Brain microvascular endothelial cell (primary cell): ENCODE measurements at regions not wholly inside any gene's neighbourhood (a gene's known extent, or its start where the extent isn't known, plus 50 kb on each side); places are given as distances from the start of the nearest gene placed in this dataset.
"Not testable (repeated sequence)": the region's sequence is repeated elsewhere in the genome, so short reads cannot be mapped to it uniquely, and the experiment has no call there.

ENCODE experiments used
- DNase-seq: peaks from one replicate; pipeline ENCODE4 v3.0.0-alpha.2; 2020
- H3K27ac ChIP-seq: fragments of 250-450 bp; sonication (Bioruptor Pico); 2 replicates; pipeline ENCODE4 v1.5.1; 2020; ENCODE audit warnings: mild to moderate bottlenecking, moderate library complexity
- H3K27me3 ChIP-seq: fragments of 250-450 bp; sonication (Bioruptor Pico); replicated peaks from 2 replicates; pipeline ENCODE4 v1.5.1; 2020; ENCODE audit warnings: mild to moderate bottlenecking
- H3K36me3 ChIP-seq: fragments of 250-450 bp; sonication (Bioruptor Pico); replicated peaks from 2 replicates; pipeline ENCODE4 v1.5.1; 2020; ENCODE audit warnings: mild to moderate bottlenecking
- H3K4me3 ChIP-seq: 2 replicates; pipeline ENCODE4 v1.5.1; 2011; ENCODE audit warnings: low read depth, mild to moderate bottlenecking, control low read depth, low read length, moderate library complexity
- in situ Hi-C: cut with HindIII; loops from 2 replicates; pipeline ENCODE4 v1.10.0; 2017; ENCODE audit warnings: low sequenced_read_pairs, low pct_ligation_motif_present
- TF ChIP-seq, protein P1 (sequence below): IDR thresholded peaks from 2 replicates; pipeline ENCODE4 v1.5.1; 2011; ENCODE audit warnings: low read depth, mild to moderate bottlenecking, moderate library complexity, low read length, control low read depth, inconsistent platforms; ENCODE audit errors: missing control alignments

DNA sequence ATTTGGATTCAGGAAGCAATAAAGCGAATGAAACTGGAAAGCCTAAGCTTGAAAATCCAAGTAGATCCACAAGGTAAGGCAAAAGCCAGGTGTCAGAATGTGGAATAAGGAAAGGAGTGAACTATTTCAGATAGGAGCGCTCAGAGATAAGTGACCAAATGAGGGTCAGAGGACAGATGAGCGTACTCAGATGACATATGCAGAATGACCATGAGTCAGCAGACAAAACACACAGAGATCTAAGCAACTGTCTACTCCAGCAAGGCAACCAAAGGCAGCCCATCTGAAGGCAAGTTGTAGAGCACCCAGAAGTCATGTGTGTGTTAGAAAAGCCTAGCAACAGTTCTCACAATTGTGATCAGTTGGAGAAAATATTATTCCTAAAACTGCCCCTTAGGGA lies 548.4 kb upstream of the FSHR start:
- Histone ChIP-seq H3K27me3 (no peaks in the 10 kb centered on the region), H3K4me3 (no peak overlapping the region), H3K36me3 (no peaks in the 10 kb centered on the region), H3K27ac (no peak overlapping the region)
- no peak for DNase-seq
- TF ChIP-seq, protein P1, sequence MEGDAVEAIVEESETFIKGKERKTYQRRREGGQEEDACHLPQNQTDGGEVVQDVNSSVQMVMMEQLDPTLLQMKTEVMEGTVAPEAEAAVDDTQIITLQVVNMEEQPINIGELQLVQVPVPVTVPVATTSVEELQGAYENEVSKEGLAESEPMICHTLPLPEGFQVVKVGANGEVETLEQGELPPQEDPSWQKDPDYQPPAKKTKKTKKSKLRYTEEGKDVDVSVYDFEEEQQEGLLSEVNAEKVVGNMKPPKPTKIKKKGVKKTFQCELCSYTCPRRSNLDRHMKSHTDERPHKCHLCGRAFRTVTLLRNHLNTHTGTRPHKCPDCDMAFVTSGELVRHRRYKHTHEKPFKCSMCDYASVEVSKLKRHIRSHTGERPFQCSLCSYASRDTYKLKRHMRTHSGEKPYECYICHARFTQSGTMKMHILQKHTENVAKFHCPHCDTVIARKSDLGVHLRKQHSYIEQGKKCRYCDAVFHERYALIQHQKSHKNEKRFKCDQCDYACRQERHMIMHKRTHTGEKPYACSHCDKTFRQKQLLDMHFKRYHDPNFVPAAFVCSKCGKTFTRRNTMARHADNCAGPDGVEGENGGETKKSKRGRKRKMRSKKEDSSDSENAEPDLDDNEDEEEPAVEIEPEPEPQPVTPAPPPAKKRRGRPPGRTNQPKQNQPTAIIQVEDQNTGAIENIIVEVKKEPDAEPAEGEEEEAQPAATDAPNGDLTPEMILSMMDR: no peak
- in situ Hi-C loops: no loop called here

DNA sequence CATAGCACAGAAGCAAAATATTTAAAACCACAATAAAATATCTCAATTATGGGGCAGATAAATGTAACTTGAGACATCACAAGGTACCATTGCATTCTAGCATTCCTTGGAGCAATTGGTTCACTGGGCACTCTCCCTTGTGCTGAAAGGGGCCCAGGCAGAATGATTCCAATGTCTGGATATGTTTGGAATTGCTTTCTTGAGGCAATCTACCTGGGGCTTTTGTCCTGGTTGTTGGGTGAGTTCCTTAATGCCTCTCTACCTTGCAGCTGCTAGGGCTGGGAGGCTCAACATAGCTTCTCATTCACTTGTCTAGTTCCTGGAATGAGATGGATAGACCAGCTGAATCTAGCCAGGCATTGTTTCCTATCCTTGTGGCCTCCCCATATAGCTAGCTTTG lies 539.6 kb upstream of the FSHR start:
- Histone ChIP-seq H3K27ac (no peak overlapping the region), H3K27me3 (no peaks in the 10 kb centered on the region), H3K36me3 (no peaks in the 10 kb centered on the region), H3K4me3 (no peak overlapping the region)
- TF ChIP-seq, protein P1: no peak
- no peak for DNase-seq
- in situ Hi-C loops: no loop called here

DNA sequence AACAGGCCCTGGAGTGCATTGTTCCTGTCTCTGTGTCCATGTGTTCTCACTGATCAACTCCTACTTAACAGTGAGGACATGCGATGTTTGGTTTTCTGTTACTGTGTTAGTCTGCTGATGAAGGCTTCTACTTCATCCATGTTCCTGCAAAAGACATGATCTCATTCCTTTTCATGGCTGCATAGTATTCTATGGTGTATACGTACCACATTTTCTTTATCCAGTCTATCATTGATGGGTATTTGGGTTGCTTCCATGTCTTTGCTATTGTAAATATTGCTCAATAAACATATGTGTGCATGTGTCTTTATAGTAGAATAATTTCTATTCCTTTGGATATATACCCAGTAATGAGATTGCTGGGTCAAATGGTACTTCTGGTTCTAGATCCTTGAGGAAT lies 537.7 kb upstream of the FSHR start:
- H3K27me3 ChIP-seq, H3K27ac ChIP-seq, H3K4me3 ChIP-seq, H3K36me3 ChIP-seq, DNase-seq, in situ Hi-C loops: not testable (repeated sequence)

DNA sequence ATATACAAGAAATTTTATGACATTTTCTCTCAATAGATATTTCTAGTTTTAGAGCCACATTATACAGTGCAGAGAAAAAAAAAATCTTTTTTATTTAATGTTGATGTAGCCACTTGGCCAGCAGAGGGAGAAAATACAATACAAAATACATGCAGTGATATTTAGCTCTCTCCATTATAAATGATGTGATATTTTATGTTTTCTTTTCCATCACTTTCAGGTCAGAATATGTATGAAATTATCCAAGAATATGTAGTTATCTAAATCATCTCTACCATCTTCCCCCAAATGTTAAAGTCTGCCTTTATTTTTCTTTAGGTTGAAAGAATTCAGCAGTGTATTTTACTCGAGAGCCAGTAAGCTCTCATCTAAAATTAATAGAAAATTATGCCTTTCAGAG lies 533.6 kb upstream of the FSHR start:
- H3K4me3 ChIP-seq: no peak overlapping the region
- DNase-seq: no peak
- TF ChIP-seq, protein P1: peak; percentile 4
- no peak overlapping the region for H3K27ac ChIP-seq
- in situ Hi-C loops: no loop called here
- H3K36me3 ChIP-seq: no peaks in the 10 kb centered on the region
- no peaks in the 10 kb centered on the region for H3K27me3 ChIP-seq

DNA sequence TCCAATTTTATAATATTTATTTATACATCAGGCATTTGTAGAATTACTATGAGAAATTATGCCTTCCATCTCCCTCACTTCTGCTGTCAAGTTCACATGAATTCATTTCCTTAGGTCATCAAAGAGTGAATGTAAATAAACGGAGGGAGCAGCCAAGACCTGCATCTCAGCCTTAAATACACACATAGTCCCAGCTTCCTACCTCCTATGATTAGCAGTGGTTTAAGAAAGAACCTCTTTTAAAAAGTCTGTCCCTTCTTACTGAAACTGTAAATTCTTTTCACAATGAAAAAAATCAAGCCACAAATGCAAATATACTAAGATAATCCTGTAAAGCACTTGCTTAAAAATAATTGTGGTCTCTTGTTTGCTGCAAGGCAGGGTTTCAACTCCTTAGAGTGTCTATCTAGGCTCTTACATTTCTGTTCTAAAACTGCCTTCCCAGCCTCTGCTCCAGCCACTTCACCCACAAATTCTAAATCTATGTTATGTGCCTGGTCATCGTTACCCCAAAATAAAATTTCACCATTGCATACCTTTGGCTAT lies 532.7 kb upstream of the FSHR start:
- TF ChIP-seq, protein P1: no peak
- Histone ChIP-seq H3K27me3 (no peaks in the 10 kb centered on the region), H3K27ac (no peak overlapping the region), H3K4me3 (no peak overlapping the region), H3K36me3 (no peaks in the 10 kb centered on the region)
- in situ Hi-C loops: no loop called here
- DNase-seq: no peak

DNA sequence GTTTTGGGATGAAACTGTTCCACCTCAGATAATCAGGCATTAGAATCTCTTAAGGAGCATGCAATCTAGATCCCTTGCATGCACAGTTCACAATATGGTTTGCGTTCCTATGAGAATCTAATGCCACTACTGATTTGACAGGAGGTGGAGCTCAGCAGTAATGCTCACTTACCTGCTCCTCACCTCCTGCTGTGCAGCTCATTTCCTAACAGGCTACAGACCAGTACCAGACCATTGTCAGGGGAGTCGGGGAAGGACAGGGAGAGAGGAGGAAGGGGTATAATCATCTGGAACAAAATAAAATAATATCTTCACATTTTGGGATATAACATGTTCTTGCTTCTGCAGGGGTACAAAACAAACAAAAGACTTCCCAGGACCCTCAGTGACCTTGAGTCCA lies 532.0 kb upstream of the FSHR start:
- in situ Hi-C loops: no loop called here
- no peak overlapping the region for H3K27ac ChIP-seq
- TF ChIP-seq, protein P1: no peak

More for the DNA sequence above, 532.0 kb upstream of the FSHR start:
- Histone ChIP-seq H3K36me3 (no peaks in the 10 kb centered on the region), H3K27me3 (no peaks in the 10 kb centered on the region), H3K4me3 (no peak overlapping the region)
- no peak for DNase-seq
